ENCODE measurements at regions not wholly inside any gene's neighbourhood (a gene's known extent, or its start where the extent isn't known, plus 50 kb on each side); places are given as distances from the start of the nearest gene placed in this dataset.

DNA sequence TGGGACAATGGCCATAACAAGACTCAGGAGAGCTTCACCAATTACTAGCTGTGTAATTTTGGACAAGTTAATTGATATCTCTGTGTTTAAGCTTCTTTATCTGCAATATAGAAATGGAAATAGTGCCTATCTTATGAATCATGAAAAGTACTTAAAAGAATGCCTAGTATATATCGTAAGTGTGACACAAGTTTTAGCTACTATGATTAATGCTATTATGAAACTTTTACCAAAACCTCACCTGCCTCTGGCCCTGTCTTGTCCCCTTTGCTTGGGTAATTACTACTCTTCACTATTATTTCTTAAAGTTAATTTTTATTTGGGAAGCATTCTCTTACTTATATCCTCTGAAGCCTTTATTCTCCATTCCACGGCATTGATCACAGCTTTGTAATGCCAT, 75.0 kb upstream of the NETO1 start:
- no peak for DNase-seq

DNA sequence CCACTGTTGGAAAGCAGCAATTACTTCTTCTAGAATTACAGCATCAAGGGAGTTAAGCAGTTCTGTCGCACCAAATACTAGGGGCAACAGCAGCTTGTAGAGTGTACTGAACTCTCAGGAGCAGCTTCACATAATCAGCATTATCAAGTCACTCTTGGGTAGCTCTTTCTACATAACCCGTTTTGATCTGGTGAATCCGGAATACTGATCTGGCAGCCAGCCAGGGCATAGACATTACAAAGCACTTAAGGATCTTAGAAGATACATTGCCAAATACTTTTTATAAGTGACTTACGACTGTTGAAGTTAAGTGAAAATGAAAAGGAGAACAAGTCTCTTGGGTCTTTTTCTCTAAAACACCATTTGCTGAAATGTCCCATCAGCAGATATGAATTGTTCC, 73.2 kb upstream of the NETO1 start:
- no peak for DNase-seq

DNA sequence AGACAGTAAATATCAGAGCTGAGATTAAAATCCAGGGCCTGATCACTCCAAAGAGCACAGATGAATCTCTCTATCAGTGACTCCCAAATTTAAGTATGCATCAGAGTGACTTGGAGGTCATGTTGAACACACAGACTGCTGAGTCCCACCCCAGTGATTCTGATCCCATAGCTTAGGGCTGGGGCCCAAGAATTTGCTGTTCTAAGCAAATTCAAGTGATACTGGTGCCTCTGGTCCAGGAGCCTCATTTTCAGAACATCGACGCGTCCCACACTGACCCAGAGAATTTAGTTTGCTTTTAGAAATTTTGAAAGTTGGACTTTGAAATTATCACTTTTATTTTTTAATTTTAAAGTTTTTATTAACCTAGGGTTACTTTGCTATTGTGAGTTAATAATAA, 72.7 kb upstream of the NETO1 start:
- DNase-seq = no peak

DNA sequence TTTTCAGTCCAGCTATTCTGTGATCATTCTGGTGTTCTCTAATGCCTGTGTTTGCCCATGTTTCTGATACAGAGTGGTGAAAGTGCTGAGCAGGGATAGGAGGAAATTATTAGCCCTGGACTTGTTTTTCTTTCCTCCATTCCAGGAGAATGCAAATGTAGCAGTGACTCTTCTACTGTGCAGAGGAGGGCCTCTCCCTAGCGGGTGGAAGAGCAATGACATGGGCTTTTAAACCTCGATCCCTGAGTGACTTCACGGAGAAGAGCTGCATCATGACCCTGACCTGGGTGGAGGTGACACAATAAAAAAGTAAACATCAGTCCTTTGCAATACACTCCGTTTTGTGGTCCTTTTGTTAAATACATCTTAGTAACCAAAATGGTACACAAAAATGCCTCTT, 68.0 kb upstream of the NETO1 start:
- DNase-seq = no peak

DNA sequence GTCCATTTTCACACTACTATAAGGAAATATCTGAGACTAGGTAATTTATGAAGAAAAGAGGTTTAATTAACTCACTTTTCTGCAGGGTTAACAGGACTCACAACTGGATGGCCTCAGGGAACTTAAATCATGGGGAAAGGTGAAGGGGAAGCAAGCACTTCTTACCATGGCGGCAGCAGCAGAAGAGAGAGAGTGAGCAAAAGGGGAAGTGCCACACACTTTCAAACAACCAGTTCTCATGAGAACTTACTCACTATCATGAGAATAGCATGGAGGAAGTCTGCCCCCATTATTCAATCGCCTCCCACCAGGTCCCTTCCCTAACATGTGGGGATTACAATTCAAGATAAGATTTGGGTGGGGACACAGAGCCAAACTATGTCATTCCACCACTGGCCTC, 55.1 kb upstream of the NETO1 start:
- DNase-seq = no peak

Measured in fibroblast of skin of back (primary cell).